AG04450 (cell line): ENCODE measurements at regions not wholly inside any gene's neighbourhood (a gene's known extent, or its start where the extent isn't known, plus 50 kb on each side); places are given as distances from the start of the nearest gene placed in this dataset.

Source experiments
- CTCF ChIA-PET: fragments of 300-600, 350-600 bp; formaldehyde crosslinking; extraction: SDS; loops from one replicate; lab custom pipeline; 2022; ENCODE audit warnings: antibody characterized with exemption, inconsistent platforms; lab: Charles Lee
- POLR2A ChIA-PET: fragments of 350-600 bp; formaldehyde crosslinking; extraction: SDS; loops from one replicate; lab custom pipeline; 2021; ENCODE audit warnings: antibody characterized with exemption, inconsistent platforms; lab: Yijun Ruan, JAX
- DNase-seq: peaks from one replicate; pipeline ENCODE4 v3.0.0-alpha.2; 2011; ENCODE audit warnings: low read depth, low spot score
- H3K27ac ChIP-seq: one replicate; pipeline ENCODE4 v1.5.1; 2012; ENCODE audit warnings: low read depth, low read length, control low read depth
- H3K27me3 ChIP-seq: one replicate; pipeline ENCODE4 v1.6.0; 2012; ENCODE audit warnings: low read length; ENCODE audit not compliant: control insufficient read depth, insufficient read depth
- H3K4me3 ChIP-seq: 2 replicates; pipeline ENCODE4 v1.5.1; 2011; ENCODE audit warnings: mild to moderate bottlenecking, low read depth, low read length, control low read depth
- H3K9me3 ChIP-seq: 2 replicates; pipeline ENCODE4 v1.5.1; 2012; ENCODE audit warnings: low read length; ENCODE audit not compliant: control insufficient read depth, insufficient read depth
- TF ChIP-seq, protein P1 (sequence below): IDR thresholded peaks from 2 replicates; pipeline ENCODE4 v1.5.1; 2011; ENCODE audit warnings: low read depth, low read length, control low read depth, inconsistent platforms

DNA sequence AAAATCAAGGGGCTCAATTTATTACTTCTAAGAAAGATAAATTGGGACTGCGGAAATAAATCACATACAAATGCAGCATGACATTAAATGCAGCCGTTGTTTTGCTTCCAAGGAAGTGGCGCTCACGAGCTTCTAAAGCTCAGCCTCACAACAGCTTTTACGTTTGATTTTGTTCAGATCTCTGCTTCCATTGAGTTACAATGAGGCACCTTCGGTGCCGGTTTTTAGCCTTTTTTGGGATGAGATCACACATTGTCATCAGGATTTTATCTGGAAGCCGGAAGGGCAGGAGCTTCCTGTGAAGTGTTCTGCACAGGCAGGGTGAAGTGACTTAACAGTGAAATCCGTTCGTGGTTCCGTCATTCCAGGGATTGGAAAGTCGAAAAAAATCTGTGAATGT, 209.8 kb downstream of the DCDC2C start:
- TF ChIP-seq, protein P1, sequence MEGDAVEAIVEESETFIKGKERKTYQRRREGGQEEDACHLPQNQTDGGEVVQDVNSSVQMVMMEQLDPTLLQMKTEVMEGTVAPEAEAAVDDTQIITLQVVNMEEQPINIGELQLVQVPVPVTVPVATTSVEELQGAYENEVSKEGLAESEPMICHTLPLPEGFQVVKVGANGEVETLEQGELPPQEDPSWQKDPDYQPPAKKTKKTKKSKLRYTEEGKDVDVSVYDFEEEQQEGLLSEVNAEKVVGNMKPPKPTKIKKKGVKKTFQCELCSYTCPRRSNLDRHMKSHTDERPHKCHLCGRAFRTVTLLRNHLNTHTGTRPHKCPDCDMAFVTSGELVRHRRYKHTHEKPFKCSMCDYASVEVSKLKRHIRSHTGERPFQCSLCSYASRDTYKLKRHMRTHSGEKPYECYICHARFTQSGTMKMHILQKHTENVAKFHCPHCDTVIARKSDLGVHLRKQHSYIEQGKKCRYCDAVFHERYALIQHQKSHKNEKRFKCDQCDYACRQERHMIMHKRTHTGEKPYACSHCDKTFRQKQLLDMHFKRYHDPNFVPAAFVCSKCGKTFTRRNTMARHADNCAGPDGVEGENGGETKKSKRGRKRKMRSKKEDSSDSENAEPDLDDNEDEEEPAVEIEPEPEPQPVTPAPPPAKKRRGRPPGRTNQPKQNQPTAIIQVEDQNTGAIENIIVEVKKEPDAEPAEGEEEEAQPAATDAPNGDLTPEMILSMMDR, result no peak
- no peak overlapping the region for H3K4me3 ChIP-seq
- CTCF ChIA-PET, result no interaction called here
- H3K27me3 ChIP-seq, result no peaks in the 10 kb centered on the region
- POLR2A ChIA-PET, result no interaction called here
- H3K27ac ChIP-seq, result no peak overlapping the region
- no peak for DNase-seq
- peaks cover 43% of the 10 kb centered on the region for H3K9me3 ChIP-seq

DNA sequence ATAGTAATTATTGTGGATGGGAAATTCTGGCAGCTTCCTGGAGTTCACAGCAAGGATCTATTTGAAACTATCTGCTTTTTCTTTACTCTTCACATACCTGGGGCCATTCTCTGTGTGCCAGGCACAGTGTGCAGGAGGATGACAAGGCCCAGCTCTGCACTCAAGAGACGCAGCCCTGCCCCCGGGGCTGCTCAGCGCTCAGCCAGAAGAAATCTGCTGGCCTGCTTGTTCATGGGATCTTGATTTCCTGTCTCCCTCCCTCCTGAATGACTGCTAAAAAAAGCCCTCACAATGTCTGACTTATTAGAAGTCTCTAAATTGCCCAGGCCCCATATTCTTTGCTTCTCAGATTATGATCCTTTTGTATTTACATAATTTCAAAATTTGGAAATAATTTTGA, 210.9 kb downstream of the DCDC2C start:
- CTCF ChIA-PET, result no interaction called here
- peaks cover 46% of the 10 kb centered on the region for H3K9me3 ChIP-seq
- DNase-seq, result no peak
- H3K27ac ChIP-seq, result no peak overlapping the region
- H3K4me3 ChIP-seq, result no peak overlapping the region
- no peaks in the 10 kb centered on the region for H3K27me3 ChIP-seq
- POLR2A ChIA-PET, result no interaction called here
- TF ChIP-seq, protein P1, result no peak

DNA sequence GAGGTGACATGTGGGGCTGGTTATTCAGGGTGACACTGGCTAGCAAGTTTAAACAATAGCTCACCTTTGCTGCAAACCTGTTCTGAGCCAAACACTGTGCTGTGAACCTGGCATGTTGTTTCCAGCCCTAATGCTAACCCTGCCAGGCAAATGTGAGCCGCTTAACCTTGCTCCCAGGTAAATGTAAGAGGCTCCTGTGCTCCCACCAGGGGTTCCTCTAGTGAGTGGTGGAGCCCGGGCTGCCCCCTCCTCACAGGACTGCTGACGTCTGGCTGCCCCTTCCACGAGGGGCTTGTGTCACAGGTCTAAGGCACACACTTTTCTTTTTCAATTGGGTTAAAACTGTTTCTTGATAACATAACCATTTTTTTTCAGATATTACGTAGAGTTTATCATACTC, 223.7 kb downstream of the DCDC2C start:
- POLR2A ChIA-PET, result no interaction called here

DNA sequence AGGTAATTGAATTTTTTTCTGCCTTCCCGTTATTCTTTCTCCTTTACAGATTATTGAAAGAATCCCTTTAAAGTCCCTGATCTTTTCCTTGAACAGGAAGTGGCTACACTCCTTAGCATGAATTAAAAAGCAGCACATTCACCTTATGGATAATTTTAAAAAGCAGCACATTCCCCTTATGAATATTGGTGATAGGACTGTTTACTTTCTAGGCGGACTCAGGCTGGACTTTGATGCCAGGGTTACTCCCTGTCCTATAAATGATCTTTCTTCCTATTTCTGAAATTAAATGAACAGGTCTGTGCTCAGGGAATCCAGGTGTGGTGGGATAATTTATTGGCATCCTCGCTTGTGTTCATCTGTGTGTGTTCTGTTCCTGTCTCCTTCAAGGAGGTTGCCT, 226.0 kb downstream of the DCDC2C start:
- POLR2A ChIA-PET, result no interaction called here
- TF ChIP-seq, protein P1, result no peak
- no peak overlapping the region for H3K27ac ChIP-seq
- CTCF ChIA-PET, result no interaction called here
- no peak for DNase-seq
- H3K4me3 ChIP-seq, result no peak overlapping the region
- peaks cover 17% of the 10 kb centered on the region for H3K9me3 ChIP-seq
- H3K27me3 ChIP-seq, result no peaks in the 10 kb centered on the region

More for the DNA sequence above, 223.7 kb downstream of the DCDC2C start:
- TF ChIP-seq, protein P1, result no peak
- no peak overlapping the region for H3K4me3 ChIP-seq
- peaks cover 23% of the 10 kb centered on the region for H3K9me3 ChIP-seq
- no peaks in the 10 kb centered on the region for H3K27me3 ChIP-seq
- no peak overlapping the region for H3K27ac ChIP-seq
- CTCF ChIA-PET, result no interaction called here
- no peak for DNase-seq

DNA sequence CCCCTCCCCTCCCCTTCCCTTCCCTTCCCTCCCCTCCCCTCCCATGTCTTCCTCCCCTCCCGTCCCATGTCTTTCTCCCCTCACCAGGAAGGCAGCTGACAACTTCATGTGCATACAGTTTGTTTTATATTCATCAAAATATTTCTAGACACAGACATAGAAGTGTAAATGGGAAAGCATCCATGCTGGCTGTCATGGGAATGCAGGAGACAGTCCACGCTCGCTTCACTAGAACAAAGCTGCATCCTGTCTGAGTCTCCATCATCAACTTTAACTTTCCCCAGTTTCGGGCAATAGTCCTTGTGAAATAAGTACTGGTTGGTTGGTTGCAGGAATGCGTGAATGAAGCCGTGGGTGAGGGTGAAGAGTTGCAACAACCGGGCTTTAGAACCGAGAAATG, 226.9 kb downstream of the DCDC2C start:
- no peak overlapping the region for H3K4me3 ChIP-seq
- ChIA-PET POLR2A (no interaction called here), CTCF (interaction anchor here (0.6 to 0.7 kb wide), 2 partner anchors 201 to 516 kb away, joined by 3 to 5 read pairs; no protein-coding TSS in a partner anchor)
- DNase-seq, result no peak
- TF ChIP-seq, protein P1, result no peak
- no peak overlapping the region for H3K27ac ChIP-seq
- no peaks in the 10 kb centered on the region for H3K27me3 ChIP-seq
- H3K9me3 ChIP-seq, result peaks cover 13% of the 10 kb centered on the region
